GM18858 (cell line): ENCODE measurements at regions not wholly inside any gene's neighbourhood (a gene's known extent, or its start where the extent isn't known, plus 50 kb on each side); places are given as distances from the start of the nearest gene placed in this dataset.

Experiments used
- ATAC-seq: cut with Tn5 transposase; IDR thresholded peaks from one replicate; pipeline ENCODE4 v1.9.1; 2021; ENCODE audit not compliant: unreplicated experiment

GRCh38 chrX:144790148-144790547 lies 457.2 kb upstream of the SPANXN1 start:
- ATAC-seq: no peak

GRCh38 chrX:144791298-144791697 lies 456.0 kb upstream of the SPANXN1 start:
- ATAC-seq: no peak

- no peak for ATAC-seq
Observed at GRCh38 chrX:144798972-144799371, 448.3 kb upstream of the SPANXN1 start.

GRCh38 chrX:144801786-144802185 lies 445.5 kb upstream of the SPANXN1 start:
- no peak for ATAC-seq

GRCh38 chrX:144809025-144809424 lies 438.3 kb upstream of the SPANXN1 start:
- no peak for ATAC-seq

GRCh38 chrX:144810539-144810938 lies 436.8 kb upstream of the SPANXN1 start:
- ATAC-seq: no peak

GRCh38 chrX:144819406-144819805 lies 427.9 kb upstream of the SPANXN1 start:
- no peak for ATAC-seq

- no peak for ATAC-seq
Observed at GRCh38 chrX:144840616-144841015, 406.7 kb upstream of the SPANXN1 start.

- ATAC-seq: no peak
Observed at GRCh38 chrX:144849141-144849540, 398.2 kb upstream of the SPANXN1 start.

- ATAC-seq: peak; percentile 46
Observed at GRCh38 chrX:144896323-144896722, 351.0 kb upstream of the SPANXN1 start.

GRCh38 chrX:144901521-144901920 lies 345.8 kb upstream of the SPANXN1 start:
- ATAC-seq: no peak

- ATAC-seq: no peak
Observed at GRCh38 chrX:144916785-144917184, 330.5 kb upstream of the SPANXN1 start.

- ATAC-seq: no peak
Observed at GRCh38 chrX:144918936-144919335, 328.4 kb upstream of the SPANXN1 start.

GRCh38 chrX:144946666-144947065 lies 300.6 kb upstream of the SPANXN1 start:
- ATAC-seq: no peak
